Panc1 (cell line): ENCODE measurements at regions not wholly inside any gene's neighbourhood (a gene's known extent, or its start where the extent isn't known, plus 50 kb on each side); places are given as distances from the start of the nearest gene placed in this dataset.

Experiments
- ATAC-seq: fragments of 200-7000 bp; cut with Tn5 transposase; 2 replicates; pipeline ENCODE4 v1.9.1; 2020; ENCODE audit warnings: mild to moderate bottlenecking, moderate library complexity
- BruUV-seq: library from RNA; stranded (reverse); fragments of 400-500 nt; replicated peaks from 2 replicates; lab custom pipeline; 2021; lab: Mats Ljungman, UMichigan
- CTCF ChIA-PET: fragments of 300-600 bp; sonication (Branson Sonifier 250); formaldehyde crosslinking; loops from one replicate; lab custom pipeline; 2022; ENCODE audit warnings: antibody characterized with exemption; lab: Charles Lee
- POLR2A ChIA-PET: fragments of 300-600 bp; sonication (Branson Sonifier 250); formaldehyde crosslinking; loops from one replicate; lab custom pipeline; 2022; ENCODE audit warnings: antibody characterized with exemption; lab: Charles Lee
- DNase-seq: peaks from one replicate; pipeline ENCODE4 v3.0.0-alpha.2; 2010; ENCODE audit warnings: low read depth, low spot score
- H3K27ac ChIP-seq: 2 replicates; pipeline ENCODE4 v1.5.1; 2011; ENCODE audit warnings: mild to moderate bottlenecking, low read length, inconsistent platforms
- H3K27me3 ChIP-seq: fragments of 200-500 bp; sonication (Bioruptor generic); 2 replicates; pipeline ENCODE4 v1.6.0; 2014; ENCODE audit warnings: low read length, inconsistent platforms; ENCODE audit not compliant: control insufficient read depth, insufficient read depth
- H3K36me3 ChIP-seq: fragments of 200-500 bp; sonication (Bioruptor generic); 2 replicates; pipeline ENCODE4 v1.5.1; 2014; ENCODE audit warnings: inconsistent platforms, mild to moderate bottlenecking, low read length, moderate library complexity; ENCODE audit not compliant: control insufficient read depth, insufficient read depth
- H3K4me1 ChIP-seq: 2 replicates; pipeline ENCODE4 v1.5.1; 2011; ENCODE audit warnings: inconsistent platforms, mild to moderate bottlenecking, low read length, moderate library complexity; ENCODE audit not compliant: control insufficient read depth, insufficient read depth
- H3K4me3 ChIP-seq, 2 experiments: 2 replicates each; pipeline ENCODE4 v1.5.1; 2011 to 2012; ENCODE audit warnings: low read depth in 2 of 2, low read length in 2 of 2, mild to moderate bottlenecking in 2 of 2, inconsistent platforms in 1 of 2, moderate library complexity in 1 of 2
- H3K9me3 ChIP-seq: fragments of 200-500 bp; sonication (Bioruptor generic); 2 replicates; pipeline ENCODE4 v1.5.1; 2014; ENCODE audit warnings: low read depth, mild to moderate bottlenecking, inconsistent platforms, low read length, moderate library complexity; ENCODE audit not compliant: control insufficient read depth, insufficient read depth
- CTCF ChIP-seq: fragments of 450-650 bp; IDR thresholded peaks from 2 replicates; pipeline ENCODE4 v1.5.1; 2017; ENCODE audit warnings: mild to moderate bottlenecking
- POLR2AphosphoS5 ChIP-seq: IDR thresholded peaks from 2 replicates; pipeline ENCODE4 v1.6.1; 2012; ENCODE audit warnings: mild to moderate bottlenecking, low read depth, low read length, moderate library complexity
- REST ChIP-seq, 2 experiments: IDR thresholded peaks; 2 replicates each; pipeline ENCODE4 v1.6.1; 2011 to 2012; ENCODE audit warnings: low read depth in 2 of 2, control low read depth in 1 of 2, low read length in 1 of 2, mild to moderate bottlenecking in 1 of 2, moderate library complexity in 1 of 2; ENCODE audit not compliant: insufficient read depth in 1 of 2
- SIN3A ChIP-seq: IDR thresholded peaks from 2 replicates; pipeline ENCODE4 v1.6.1; 2012; ENCODE audit warnings: low read depth, mild to moderate bottlenecking, low read length, moderate library complexity, borderline replicate concordance; ENCODE audit not compliant: insufficient read depth
- TCF7L2 ChIP-seq: IDR thresholded peaks from 2 replicates; pipeline ENCODE4 v1.6.1; 2011; ENCODE audit warnings: mild to moderate bottlenecking, low read depth, low read length, inconsistent platforms
- in situ Hi-C: cut with HindIII; loops from 2 replicates; pipeline ENCODE4 v1.10.0; 2016; ENCODE audit warnings: low sequenced_read_pairs, low pct_unique_long_range_greater_than_20kb
- intact Hi-C: fragments of 100-400 bp; cut with micrococcal nuclease; formaldehyde crosslinking; loops from one replicate; pipeline ENCODE4 v1.10.0; 2022; ENCODE audit not compliant: unreplicated experiment

GRCh38 chr6:74925683-74926082 lies 280.2 kb downstream of the COL12A1 start:
- H3K27ac ChIP-seq: no peak overlapping the region
- no peak overlapping the region for H3K4me3 ChIP-seq
- TF ChIP-seq TCF7L2 (no peak), SIN3A (no peak), CTCF (no peak)
- no peak for DNase-seq
- no peaks in the 10 kb centered on the region for H3K9me3 ChIP-seq
- H3K27me3 ChIP-seq: no peaks in the 10 kb centered on the region
- no TSS peak for BruUV-seq
- intact Hi-C loops (no loop called here), in situ Hi-C loops (no loop called here)
- H3K4me1 ChIP-seq: no peaks in the 10 kb centered on the region
- H3K36me3 ChIP-seq: no peaks in the 10 kb centered on the region
- POLR2A ChIA-PET: no interaction called here
- CTCF ChIA-PET: no interaction called here
- no peak for ATAC-seq

- Histone ChIP-seq H3K9me3 (no peaks in the 10 kb centered on the region), H3K36me3 (no peaks in the 10 kb centered on the region), H3K4me3 (no peak overlapping the region), H3K27me3 (no peaks in the 10 kb centered on the region), H3K27ac (no peak overlapping the region), H3K4me1 (no peaks in the 10 kb centered on the region)
- in situ Hi-C loops: no loop called here
- TF ChIP-seq SIN3A (no peak), TCF7L2 (no peak), CTCF (no peak), POLR2AphosphoS5 (no peak), REST (IDR thresholded peaks at IDR 0.05; ENCODE audit: insufficient read depth in 1 of 2, low read depth in 2 of 2, low read length in 1 of 2) (no peak)
- BruUV-seq: no TSS peak
- DNase-seq (no peak), ATAC-seq (no peak)
- ChIA-PET CTCF (no interaction called here), POLR2A (no interaction called here)
- intact Hi-C loops: no loop called here
These were observed 291.0 kb downstream of the COL12A1 start for GRCh38 chr6:74914888-74915287.
